CD8-positive, alpha-beta memory T cell (primary cell): ENCODE measurements at regions not wholly inside any gene's neighbourhood (a gene's known extent, or its start where the extent isn't known, plus 50 kb on each side); places are given as distances from the start of the nearest gene placed in this dataset.

ENCODE experiments used
- CTCF ChIA-PET: fragments of 350-600 bp; sonication (Branson Sonifier 250); formaldehyde crosslinking; loops from one replicate; lab custom pipeline; 2021; ENCODE audit warnings: antibody characterized with exemption; lab: Charles Lee
- POLR2A ChIA-PET: fragments of 350-600 bp; sonication (Branson Sonifier 250); formaldehyde crosslinking; loops from one replicate; lab custom pipeline; 2021; ENCODE audit warnings: antibody characterized with exemption; lab: Charles Lee
- DNase-seq, 5 donors: peaks; one replicate each; pipeline versions ENCODE4 v3.0.0 to v3.0.0-alpha.2; 2020 to 2022; ENCODE audit warnings: mixed read lengths in 1 of 5
- H3K27ac ChIP-seq: one replicate; pipeline ENCODE4 v1.7.0; 2013; ENCODE audit warnings: low read depth, mild to moderate bottlenecking, low read length, moderate library complexity
- H3K27me3 ChIP-seq: 2 replicates; pipeline ENCODE4 v1.7.0; 2013; ENCODE audit warnings: low read length, mild to moderate bottlenecking; ENCODE audit not compliant: insufficient read depth, poor library complexity, severe bottlenecking
- H3K36me3 ChIP-seq: 2 replicates; pipeline ENCODE4 v1.7.0; 2013; ENCODE audit warnings: mild to moderate bottlenecking, low read length, moderate library complexity; ENCODE audit not compliant: insufficient read depth
- H3K4me1 ChIP-seq: 2 replicates; pipeline ENCODE4 v1.7.0; 2013; ENCODE audit warnings: mild to moderate bottlenecking, low read length, moderate library complexity; ENCODE audit not compliant: insufficient read depth
- H3K4me3 ChIP-seq: 2 replicates; pipeline ENCODE4 v1.7.0; 2013; ENCODE audit warnings: mild to moderate bottlenecking, low read length
- H3K9me3 ChIP-seq: 2 replicates; pipeline ENCODE4 v1.7.0; 2013; ENCODE audit warnings: mild to moderate bottlenecking, low read length
- H3K27ac Mint-ChIP-seq, 8 donors: one replicate each; pipeline ENCODE4 v1.8.0; 2020 to 2021; ENCODE audit warnings: mixed read lengths in 8 of 8, mild to moderate bottlenecking in 6 of 8, inconsistent platforms in 3 of 8, moderate library complexity in 3 of 8
- H3K27me3 Mint-ChIP-seq, 2 donors: one replicate each; pipeline ENCODE4 v1.8.0; 2020 to 2021; ENCODE audit warnings: mixed read lengths in 2 of 2, mild to moderate bottlenecking in 1 of 2, moderate library complexity in 1 of 2
- H3K36me3 Mint-ChIP-seq, 3 donors: one replicate each; pipeline ENCODE4 v1.8.0; 2020 to 2021; ENCODE audit warnings: mixed read lengths in 3 of 3, inconsistent platforms in 1 of 3, mild to moderate bottlenecking in 1 of 3
- H3K4me1 Mint-ChIP-seq, 3 donors: one replicate each; pipeline ENCODE4 v1.8.0; 2020 to 2021; ENCODE audit warnings: mixed read lengths in 3 of 3, inconsistent platforms in 1 of 3, mild to moderate bottlenecking in 1 of 3
- H3K4me3 Mint-ChIP-seq, 7 donors: one replicate each; pipeline ENCODE4 v1.8.0; 2020 to 2021; ENCODE audit warnings: mixed read lengths in 7 of 7, mild to moderate bottlenecking in 6 of 7, moderate library complexity in 4 of 7, inconsistent platforms in 2 of 7
- H3K9me3 Mint-ChIP-seq, 5 donors: one replicate each; pipeline ENCODE4 v1.8.0; 2020 to 2022; ENCODE audit warnings: mixed read lengths in 5 of 5, mild to moderate bottlenecking in 3 of 5, moderate library complexity in 2 of 5, inconsistent platforms in 1 of 5

DNA sequence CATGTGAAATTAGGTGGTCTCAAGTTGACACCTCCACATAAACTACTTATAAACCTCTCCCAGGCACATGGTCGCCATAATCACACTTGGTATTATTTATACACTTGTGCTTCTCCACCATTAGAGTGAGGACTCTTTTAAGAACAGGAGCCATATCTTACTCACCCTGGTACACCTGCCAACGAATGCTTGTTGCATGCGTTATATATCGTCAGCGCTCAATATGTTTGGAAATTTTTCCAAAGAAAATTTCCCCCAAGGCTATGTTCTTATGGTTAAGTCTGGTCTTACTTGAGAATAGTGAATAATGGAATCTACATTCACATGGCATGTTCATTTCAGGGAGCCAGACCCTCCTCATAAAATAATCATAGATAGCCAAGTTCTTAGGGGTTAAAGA lies 271.7 kb downstream of the BCL11A start:
- Histone ChIP-seq H3K27me3 (no peaks in the 10 kb centered on the region), H3K27ac (no peak overlapping the region), H3K4me1 (no peaks in the 10 kb centered on the region), H3K9me3 (no peaks in the 10 kb centered on the region), H3K4me3 (no peak overlapping the region), H3K36me3 (no peaks in the 10 kb centered on the region)
- CTCF ChIA-PET = no interaction called here
- H3K9me3 Mint-ChIP-seq = peaks cover 0 to 6% (median 0%) of the 10 kb centered on the region in 5 donors
- no peaks in the 10 kb centered on the region for H3K36me3 Mint-ChIP-seq
- peaks cover under 1 to 5% of the 10 kb centered on the region in 2 donors for H3K27me3 Mint-ChIP-seq
- no peaks in the 10 kb centered on the region for H3K4me1 Mint-ChIP-seq
- no peak overlapping the region for H3K27ac Mint-ChIP-seq
- H3K4me3 Mint-ChIP-seq = no peak overlapping the region
- DNase-seq = no peak
- POLR2A ChIA-PET = no interaction called here

DNA sequence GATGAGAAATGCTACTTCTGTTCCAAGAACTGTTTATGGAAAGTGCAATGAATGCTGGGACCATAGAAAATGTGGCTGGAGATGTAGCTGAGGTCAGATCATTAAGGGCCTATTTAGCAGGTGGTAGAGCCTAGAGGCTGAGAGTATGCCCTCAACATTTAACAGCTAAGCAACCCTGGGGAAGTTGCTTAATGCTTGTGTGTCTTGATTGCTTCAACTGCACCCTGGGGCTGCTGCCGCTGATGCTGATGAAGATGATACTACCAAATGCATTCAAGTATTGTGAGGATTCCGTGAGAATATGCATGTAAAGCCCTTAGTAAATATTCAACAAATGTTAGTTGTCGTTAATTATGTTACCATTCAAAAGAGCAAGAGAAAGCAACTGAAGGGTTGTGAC lies 273.2 kb downstream of the BCL11A start:
- Histone ChIP-seq H3K4me3 (no peak overlapping the region), H3K4me1 (no peaks in the 10 kb centered on the region), H3K27me3 (no peaks in the 10 kb centered on the region), H3K27ac (no peak overlapping the region), H3K9me3 (no peaks in the 10 kb centered on the region), H3K36me3 (no peaks in the 10 kb centered on the region)
- Mint-ChIP-seq H3K4me1 (no peaks in the 10 kb centered on the region), H3K27me3 (peaks cover 2 to 6% of the 10 kb centered on the region in 2 donors), H3K27ac (no peak overlapping the region), H3K9me3 (peaks cover 0 to 10% (median 3%) of the 10 kb centered on the region in 5 donors), H3K4me3 (no peak overlapping the region), H3K36me3 (no peaks in the 10 kb centered on the region)
- no peak for DNase-seq
- CTCF ChIA-PET = no interaction called here
- POLR2A ChIA-PET = no interaction called here

DNA sequence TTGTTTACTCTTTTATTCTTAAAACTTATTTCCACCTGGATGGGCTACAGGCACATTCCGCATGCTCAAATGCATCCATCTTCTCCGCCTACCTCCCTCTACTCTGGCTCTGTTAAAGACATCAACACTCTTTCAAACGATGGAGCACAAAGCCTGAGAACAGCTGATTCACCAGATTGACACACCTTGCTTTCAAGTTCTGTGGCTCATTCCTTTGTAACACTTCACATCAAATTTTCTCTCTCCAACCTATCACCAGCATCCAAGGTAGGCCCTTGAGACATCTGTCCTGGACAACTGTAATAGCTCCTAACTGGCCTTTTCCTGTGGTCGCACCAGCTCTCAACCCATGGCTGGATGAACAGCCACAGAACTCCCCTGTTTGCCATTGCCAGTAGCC lies 274.5 kb downstream of the BCL11A start:
- Mint-ChIP-seq H3K4me1 (no peaks in the 10 kb centered on the region), H3K4me3 (no peak overlapping the region), H3K36me3 (no peaks in the 10 kb centered on the region), H3K27ac (no peak overlapping the region), H3K9me3 (peaks cover 0 to 13% (median 6%) of the 10 kb centered on the region in 5 donors), H3K27me3 (peaks cover 2 to 6% of the 10 kb centered on the region in 2 donors)
- H3K27ac ChIP-seq = no peak overlapping the region
- no peaks in the 10 kb centered on the region for H3K4me1 ChIP-seq
- no peak overlapping the region for H3K4me3 ChIP-seq
- no peaks in the 10 kb centered on the region for H3K9me3 ChIP-seq
- H3K36me3 ChIP-seq = no peaks in the 10 kb centered on the region
- CTCF ChIA-PET = no interaction called here
- no peak for DNase-seq
- POLR2A ChIA-PET = no interaction called here
- no peaks in the 10 kb centered on the region for H3K27me3 ChIP-seq

DNA sequence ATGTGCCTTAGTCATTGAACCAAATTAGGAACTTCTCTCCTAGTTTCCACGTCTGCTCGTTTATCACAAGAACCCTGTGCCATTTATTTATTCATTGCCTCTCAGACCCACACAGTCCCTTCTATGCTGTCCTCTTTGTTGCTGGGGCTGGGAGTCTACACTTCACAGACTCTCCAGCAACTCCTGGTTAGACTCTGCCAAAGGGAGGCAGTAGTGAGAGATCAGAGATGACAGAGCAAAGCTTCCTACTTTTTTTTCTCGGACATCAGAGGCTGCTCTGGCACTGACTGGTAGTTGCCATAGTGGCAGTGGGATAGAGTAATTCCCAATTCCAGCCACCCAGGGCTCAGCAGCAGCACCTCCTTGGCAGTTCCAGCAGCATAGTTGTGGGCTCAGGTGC lies 277.5 kb downstream of the BCL11A start:
- Mint-ChIP-seq H3K27ac (no peak overlapping the region), H3K4me1 (no peaks in the 10 kb centered on the region), H3K27me3 (peaks cover 2 to 6% of the 10 kb centered on the region in 2 donors), H3K4me3 (no peak overlapping the region), H3K9me3 (peaks cover 0 to 13% (median 6%) of the 10 kb centered on the region in 5 donors), H3K36me3 (no peaks in the 10 kb centered on the region)
- H3K27ac ChIP-seq = no peak overlapping the region
- ChIA-PET POLR2A (no interaction called here), CTCF (no interaction called here)
- no peaks in the 10 kb centered on the region for H3K9me3 ChIP-seq
- H3K36me3 ChIP-seq = no peaks in the 10 kb centered on the region
- no peak overlapping the region for H3K4me3 ChIP-seq
- H3K27me3 ChIP-seq = no peaks in the 10 kb centered on the region
- H3K4me1 ChIP-seq = no peaks in the 10 kb centered on the region
- no peak for DNase-seq

DNA sequence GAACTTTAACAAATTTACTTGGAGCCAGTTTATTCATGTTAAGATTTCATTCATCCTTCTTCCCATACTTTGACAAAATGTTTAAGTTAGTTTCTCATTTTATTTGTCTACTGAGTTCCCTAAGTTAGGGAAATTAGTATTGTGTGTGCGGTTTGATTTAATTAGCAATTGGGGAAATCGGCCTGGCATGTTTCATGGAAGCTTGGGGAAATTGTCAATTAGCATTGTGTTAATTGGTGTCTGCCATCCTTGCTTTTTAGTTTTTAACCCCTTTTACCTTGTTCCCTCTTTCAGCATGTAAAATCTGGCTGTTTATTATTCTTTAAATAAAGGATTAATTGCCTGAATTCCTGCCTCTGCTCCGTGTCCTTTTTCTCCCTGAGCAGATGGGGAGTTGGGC lies 279.6 kb downstream of the BCL11A start:
- no peaks in the 10 kb centered on the region for H3K4me1 ChIP-seq
- H3K27me3 ChIP-seq = no peaks in the 10 kb centered on the region
- H3K4me1 Mint-ChIP-seq = no peaks in the 10 kb centered on the region
- H3K36me3 Mint-ChIP-seq = no peaks in the 10 kb centered on the region
- no peak for DNase-seq
- no peak overlapping the region for H3K4me3 Mint-ChIP-seq
- H3K27ac Mint-ChIP-seq = no peak overlapping the region
- H3K27ac ChIP-seq = no peak overlapping the region
- ChIA-PET POLR2A (no interaction called here), CTCF (no interaction called here)
- no peaks in the 10 kb centered on the region for H3K36me3 ChIP-seq
- H3K4me3 ChIP-seq = no peak overlapping the region
- H3K9me3 Mint-ChIP-seq = peaks cover 0 to 9% (median 6%) of the 10 kb centered on the region in 5 donors
- H3K9me3 ChIP-seq = no peaks in the 10 kb centered on the region
- peaks cover 0 to 6% of the 10 kb centered on the region in 2 donors for H3K27me3 Mint-ChIP-seq

DNA sequence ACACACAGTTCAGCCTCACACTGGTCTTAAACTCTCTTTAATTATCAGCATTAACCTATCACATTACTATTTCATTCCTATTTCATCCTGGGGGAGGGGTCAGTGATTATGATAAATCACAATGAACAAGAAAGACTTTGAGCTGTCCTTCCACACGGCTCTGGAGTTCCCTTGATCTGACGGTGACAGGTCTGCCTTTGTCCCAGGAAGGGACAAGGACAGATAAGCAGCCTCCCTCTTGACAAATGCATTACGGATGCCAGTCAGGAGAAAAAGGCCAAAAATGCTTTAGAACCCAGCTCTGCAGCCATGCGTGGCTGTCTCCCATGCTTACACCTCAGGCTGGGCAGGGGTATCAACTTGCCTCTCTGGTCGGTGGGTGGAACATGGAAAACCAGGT lies 281.7 kb downstream of the BCL11A start:
- Mint-ChIP-seq H3K4me1 (no peaks in the 10 kb centered on the region), H3K27ac (no peak overlapping the region), H3K9me3 (peaks cover 0 to 7% (median 5%) of the 10 kb centered on the region in 5 donors), H3K36me3 (no peaks in the 10 kb centered on the region), H3K27me3 (peaks cover 0 to 5% of the 10 kb centered on the region in 2 donors), H3K4me3 (no peak overlapping the region)
- DNase-seq = no peak
- H3K4me3 ChIP-seq = no peak overlapping the region
- H3K4me1 ChIP-seq = no peaks in the 10 kb centered on the region
- ChIA-PET POLR2A (no interaction called here), CTCF (no interaction called here)
- no peaks in the 10 kb centered on the region for H3K36me3 ChIP-seq
- no peak overlapping the region for H3K27ac ChIP-seq
- no peaks in the 10 kb centered on the region for H3K9me3 ChIP-seq
- H3K27me3 ChIP-seq = no peaks in the 10 kb centered on the region

DNA sequence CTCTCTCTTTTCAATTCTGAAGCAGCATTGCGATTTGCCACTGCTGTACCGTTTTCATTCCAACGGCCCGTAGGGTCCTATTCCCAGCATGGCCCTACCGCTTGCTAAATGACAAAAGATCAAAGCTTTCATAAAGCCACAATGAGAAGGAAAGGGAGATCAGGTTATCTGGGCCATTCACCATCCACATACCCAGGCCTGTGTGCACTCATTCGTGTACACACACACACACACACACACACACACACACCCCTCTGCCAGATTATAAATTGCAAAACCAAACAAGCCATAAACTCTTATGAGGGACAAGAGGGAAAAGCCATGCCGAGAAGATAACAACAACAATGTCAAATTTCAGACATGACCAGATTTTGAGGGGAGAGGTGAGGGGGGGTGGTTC lies 282.3 kb downstream of the BCL11A start:
- CTCF ChIA-PET = no interaction called here
- no peak overlapping the region for H3K4me3 Mint-ChIP-seq

DNA sequence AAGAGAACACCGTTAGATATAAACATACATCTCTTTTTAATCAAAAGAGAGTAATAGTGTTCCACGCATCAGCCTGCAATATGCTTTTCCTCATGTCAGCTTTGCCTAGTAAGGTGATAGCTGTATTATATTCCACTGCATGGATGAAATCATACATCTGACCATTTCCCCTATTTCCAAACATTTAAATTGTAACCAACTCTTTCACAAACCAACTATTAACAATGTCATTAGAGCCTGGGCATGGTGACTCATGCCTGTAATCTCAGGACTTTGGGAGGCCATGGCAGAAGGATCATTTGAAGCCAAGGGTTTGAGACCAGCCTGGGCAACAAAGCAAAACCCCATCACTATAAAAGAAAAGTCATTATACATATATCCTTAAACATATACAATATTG lies 284.8 kb downstream of the BCL11A start:
- H3K4me1 Mint-ChIP-seq = no peaks in the 10 kb centered on the region
- CTCF ChIA-PET = no interaction called here
- H3K4me3 ChIP-seq = no peak overlapping the region

More for the DNA sequence above, 282.3 kb downstream of the BCL11A start:
- Histone ChIP-seq H3K27me3 (no peaks in the 10 kb centered on the region), H3K4me3 (no peak overlapping the region), H3K36me3 (no peaks in the 10 kb centered on the region), H3K4me1 (no peaks in the 10 kb centered on the region), H3K9me3 (no peaks in the 10 kb centered on the region), H3K27ac (no peak overlapping the region)
- H3K9me3 Mint-ChIP-seq = peaks cover 0 to 5% (median 4%) of the 10 kb centered on the region in 5 donors
- H3K36me3 Mint-ChIP-seq = no peaks in the 10 kb centered on the region
- POLR2A ChIA-PET = no interaction called here
- no peak for DNase-seq
- H3K4me1 Mint-ChIP-seq = no peaks in the 10 kb centered on the region
- no peaks in the 10 kb centered on the region for H3K27me3 Mint-ChIP-seq
- no peak overlapping the region for H3K27ac Mint-ChIP-seq

DNA sequence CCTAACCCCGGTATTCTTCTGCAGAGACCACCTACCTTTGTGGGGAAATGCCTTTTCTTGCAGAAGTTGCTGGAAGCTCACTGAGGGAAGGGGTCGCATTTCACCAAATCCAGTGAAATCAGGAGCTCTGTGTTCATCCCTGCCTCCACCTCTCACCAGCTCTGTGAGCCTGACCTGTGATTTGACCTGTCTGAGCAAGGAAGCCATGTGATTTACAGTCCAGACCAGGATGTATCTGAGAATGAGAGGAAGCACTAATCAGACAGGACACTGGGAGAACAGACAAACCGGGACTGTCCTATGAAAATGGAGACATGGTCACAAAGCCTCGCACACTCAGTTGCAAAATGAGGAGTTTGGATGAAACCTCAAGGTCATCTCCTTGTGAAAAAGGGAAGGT lies 285.4 kb downstream of the BCL11A start:
- no peak overlapping the region for H3K27ac ChIP-seq
- no peaks in the 10 kb centered on the region for H3K27me3 ChIP-seq
- Mint-ChIP-seq H3K4me3 (no peak overlapping the region), H3K36me3 (no peaks in the 10 kb centered on the region), H3K9me3 (peaks cover 0 to 9% (median 0%) of the 10 kb centered on the region in 5 donors), H3K27me3 (peaks cover 0 to 2% of the 10 kb centered on the region in 2 donors), H3K27ac (no peak overlapping the region), H3K4me1 (no peaks in the 10 kb centered on the region)
- ChIA-PET CTCF (no interaction called here), POLR2A (no interaction called here)
- no peak overlapping the region for H3K4me3 ChIP-seq
- no peaks in the 10 kb centered on the region for H3K4me1 ChIP-seq
- no peak for DNase-seq
- no peaks in the 10 kb centered on the region for H3K9me3 ChIP-seq
- H3K36me3 ChIP-seq = no peaks in the 10 kb centered on the region

More for the DNA sequence above, 284.8 kb downstream of the BCL11A start:
- no peak for DNase-seq
- no peaks in the 10 kb centered on the region for H3K36me3 ChIP-seq
- H3K9me3 ChIP-seq = no peaks in the 10 kb centered on the region
- peaks cover 0 to 2% of the 10 kb centered on the region in 2 donors for H3K27me3 Mint-ChIP-seq
- POLR2A ChIA-PET = no interaction called here
- H3K9me3 Mint-ChIP-seq = peaks cover 0 to 9% (median 0%) of the 10 kb centered on the region in 5 donors
- H3K36me3 Mint-ChIP-seq = no peaks in the 10 kb centered on the region
- no peak overlapping the region for H3K27ac Mint-ChIP-seq
- H3K4me1 ChIP-seq = no peaks in the 10 kb centered on the region
- H3K4me3 Mint-ChIP-seq = no peak overlapping the region
- H3K27ac ChIP-seq = no peak overlapping the region
- H3K27me3 ChIP-seq = no peaks in the 10 kb centered on the region
